KG1 (cell line): ENCODE measurements at regions not wholly inside any gene's neighbourhood (a gene's known extent, or its start where the extent isn't known, plus 50 kb on each side); places are given as distances from the start of the nearest gene placed in this dataset.

Source experiments
- DNase-seq: peaks from one replicate; lab custom pipeline; 2025; lab: John Stamatoyannopoulos, UW

GRCh38 chr6:105991561-105992314 is 94.4 kb upstream of the PRDM1 start:
- no peak for DNase-seq

- no peak for DNase-seq
These were observed 96.0 kb upstream of the PRDM1 start for GRCh38 chr6:105990151-105990550.

- DNase-seq: no peak
These were observed 97.1 kb upstream of the PRDM1 start for GRCh38 chr6:105988812-105989577.

- no peak for DNase-seq
These were observed 97.8 kb upstream of the PRDM1 start for GRCh38 chr6:105988321-105988720.

GRCh38 chr6:105987516-105987915 is 98.6 kb upstream of the PRDM1 start:
- no peak for DNase-seq

GRCh38 chr6:105986998-105987397 is 99.1 kb upstream of the PRDM1 start:
- DNase-seq: no peak

GRCh38 chr6:105985816-105986632 is 100.1 kb upstream of the PRDM1 start:
- no peak for DNase-seq

- DNase-seq: no peak
These were observed 100.9 kb upstream of the PRDM1 start for GRCh38 chr6:105985098-105985815.

- DNase-seq: no peak
These were observed 102.4 kb upstream of the PRDM1 start for GRCh38 chr6:105983763-105984162.

GRCh38 chr6:105982761-105983540 is 103.2 kb upstream of the PRDM1 start:
- no peak for DNase-seq

GRCh38 chr6:105981888-105982358 is 104.2 kb upstream of the PRDM1 start:
- DNase-seq: no peak

- no peak for DNase-seq
These were observed 104.9 kb upstream of the PRDM1 start for GRCh38 chr6:105981002-105981887.

GRCh38 chr6:105978974-105979373 is 107.2 kb upstream of the PRDM1 start:
- no peak for DNase-seq

- DNase-seq: no peak
These were observed 108.1 kb upstream of the PRDM1 start for GRCh38 chr6:105977934-105978504.

- DNase-seq: no peak
These were observed 111.2 kb upstream of the PRDM1 start for GRCh38 chr6:105974986-105975385.

- no peak for DNase-seq
These were observed 113.7 kb upstream of the PRDM1 start for GRCh38 chr6:105972440-105972839.

GRCh38 chr6:105968603-105969333 is 117.4 kb upstream of the PRDM1 start:
- no peak for DNase-seq

GRCh38 chr6:105967917-105968602 is 118.1 kb upstream of the PRDM1 start:
- no peak for DNase-seq
